HepG2 (cell line): ENCODE measurements at regions not wholly inside any gene's neighbourhood (a gene's known extent, or its start where the extent isn't known, plus 50 kb on each side); places are given as distances from the start of the nearest gene placed in this dataset.
A peak's percentile ranks its signal among the peaks of the same experiment; 100 is the strongest.

ENCODE experiments used
- CHD2 ChIP-seq: IDR thresholded peaks from 2 replicates; pipeline ENCODE4 v1.6.1; 2011; ENCODE audit warnings: low read depth, low read length, improper control_type of control experiment
- CHD4 ChIP-seq: fragments of 200-600 bp; sonication (generic); IDR thresholded peaks from 2 replicates; pipeline ENCODE4 v1.7.0; 2017; ENCODE audit warnings: mild to moderate bottlenecking, low read length, borderline replicate concordance
- FOXJ3 ChIP-seq: sonication (generic); formaldehyde crosslinking; IDR thresholded peaks from 2 replicates; pipeline ENCODE4 v1.4.0; 2020; ENCODE audit warnings: missing genetic modification reagents, mild to moderate bottlenecking, borderline replicate concordance
- GATAD2A ChIP-seq: IDR thresholded peaks from 2 replicates; pipeline ENCODE4 v1.6.1; 2016
- HNRNPUL1 ChIP-seq: fragments of 200-400 bp; formaldehyde crosslinking; IDR thresholded peaks from 2 replicates; pipeline ENCODE4 v1.6.1; 2017; ENCODE audit warnings: low read depth, mild to moderate bottlenecking, low read length, moderate library complexity
- JUNB ChIP-seq: sonication (generic); formaldehyde crosslinking; IDR thresholded peaks from 2 replicates; pipeline ENCODE4 v1.8.0; 2022; ENCODE audit warnings: missing genetic modification reagents, mild to moderate bottlenecking, borderline replicate concordance
- KDM6A ChIP-seq: IDR thresholded peaks from 2 replicates; pipeline ENCODE4 v1.6.1; 2016; ENCODE audit warnings: low read depth
- KLF15 ChIP-seq: sonication (generic); formaldehyde crosslinking; IDR thresholded peaks from 2 replicates; pipeline ENCODE4 v1.8.1; 2023; ENCODE audit warnings: borderline replicate concordance, mild to moderate bottlenecking, inconsistent platforms, missing genetic modification reagents, mixed read lengths
- MED8 ChIP-seq: sonication (generic); formaldehyde crosslinking; IDR thresholded peaks from 2 replicates; pipeline ENCODE4 v1.8.1; 2023; ENCODE audit warnings: mild to moderate bottlenecking, missing genetic modification reagents; ENCODE audit not compliant: insufficient replicate concordance
- MIXL1 ChIP-seq: IDR thresholded peaks from 2 replicates; pipeline ENCODE4 v1.6.1; 2016
- RARA ChIP-seq: IDR thresholded peaks from 2 replicates; pipeline ENCODE4 v1.6.1; 2016; ENCODE audit warnings: missing genetic modification reagents, missing compliant biosample characterization
- RBM22 ChIP-seq: fragments of 200-400 bp; formaldehyde crosslinking; optimal IDR thresholded peaks from 2 replicates; pipeline ENCODE3; 2017; ENCODE audit warnings: mild to moderate bottlenecking, low read length, moderate library complexity
- RFXAP ChIP-seq: sonication (generic); formaldehyde crosslinking; IDR thresholded peaks from 2 replicates; pipeline ENCODE4 v1.4.0; 2020; ENCODE audit warnings: missing genetic modification reagents, borderline replicate concordance
- SALL1 ChIP-seq: sonication (generic); formaldehyde crosslinking; IDR thresholded peaks from 2 replicates; pipeline ENCODE4 v1.8.0; 2022; ENCODE audit warnings: mild to moderate bottlenecking, missing genetic modification reagents
- SNRNP70 ChIP-seq: fragments of 200-400 bp; formaldehyde crosslinking; IDR thresholded peaks from 2 replicates; pipeline ENCODE4 v1.6.1; 2017; ENCODE audit warnings: mild to moderate bottlenecking, low read depth, low read length, moderate library complexity
- SOX6 ChIP-seq, 2 experiments: fragments of 450-650 bp in 1 of 2; sonication (generic) in 1 of 2; formaldehyde crosslinking in 1 of 2; IDR thresholded peaks; 2 replicates each; pipeline versions ENCODE4 v1.4.0 to v1.6.1; 2017 to 2020; ENCODE audit warnings: antibody characterized with exemption in 1 of 2, mild to moderate bottlenecking in 1 of 2, missing genetic modification reagents in 1 of 2
- TOPORS ChIP-seq: sonication (generic); formaldehyde crosslinking; IDR thresholded peaks from 2 replicates; pipeline ENCODE4 v1.8.0; 2023; ENCODE audit warnings: mild to moderate bottlenecking, missing genetic modification reagents
- ZFX ChIP-seq: sonication (generic); formaldehyde crosslinking; IDR thresholded peaks from 2 replicates; pipeline ENCODE4 v1.4.0; 2020; ENCODE audit warnings: mild to moderate bottlenecking, low read depth, missing genetic modification reagents, moderate library complexity
- ZNF292 ChIP-seq: sonication (generic); formaldehyde crosslinking; IDR thresholded peaks from 2 replicates; pipeline ENCODE4 v1.8.1; 2022; ENCODE audit warnings: mild to moderate bottlenecking, low read depth, missing genetic modification reagents, borderline replicate concordance
- ZNF530 ChIP-seq: sonication (generic); formaldehyde crosslinking; IDR thresholded peaks from 2 replicates; pipeline ENCODE4 v1.5.0; 2020; ENCODE audit warnings: low read depth, mild to moderate bottlenecking, missing genetic modification reagents
- ZNF552 ChIP-seq: sonication (generic); formaldehyde crosslinking; IDR thresholded peaks from 2 replicates; pipeline ENCODE4 v1.9.0; 2022; ENCODE audit warnings: missing genetic modification reagents, mild to moderate bottlenecking, borderline replicate concordance
- ZNF607 ChIP-seq: sonication (generic); formaldehyde crosslinking; IDR thresholded peaks from 2 replicates; pipeline ENCODE4 v1.5.1; 2020; ENCODE audit warnings: missing genetic modification reagents, mild to moderate bottlenecking, borderline replicate concordance
- TF ChIP-seq, protein P1 (sequence below): sonication (generic); formaldehyde crosslinking; IDR thresholded peaks from 2 replicates; pipeline ENCODE4 v1.4.0; 2020; ENCODE audit warnings: mild to moderate bottlenecking, missing genetic modification reagents
- TF ChIP-seq, protein P2 (sequence below): sonication (generic); formaldehyde crosslinking; IDR thresholded peaks from 2 replicates; pipeline ENCODE4 v1.4.0; 2020; ENCODE audit warnings: mild to moderate bottlenecking, missing genetic modification reagents
- TF ChIP-seq, protein P3 (sequence below): sonication (generic); formaldehyde crosslinking; IDR thresholded peaks from 2 replicates; pipeline ENCODE4 v1.9.0; 2022; ENCODE audit warnings: low read depth, missing genetic modification reagents
- TF ChIP-seq, protein P4 (sequence below): sonication (generic); formaldehyde crosslinking; IDR thresholded peaks from 2 replicates; pipeline ENCODE4 v1.8.0; 2022; ENCODE audit warnings: mild to moderate bottlenecking, missing genetic modification reagents, moderate library complexity
- TF ChIP-seq, protein P5 (sequence below): sonication (generic); formaldehyde crosslinking; IDR thresholded peaks from 2 replicates; pipeline ENCODE4 v1.4.0; 2020; ENCODE audit warnings: mild to moderate bottlenecking, missing genetic modification reagents

GRCh38 chr15:35209838-35210237 is 124.7 kb upstream of the NANOGP8 start (continued):
- no peak for TF ChIP-seq ZNF530 (CRISPR knock-in tag)
- no peak for TF ChIP-seq TOPORS (CRISPR knock-in tag)
- TF ChIP-seq, protein P1, sequence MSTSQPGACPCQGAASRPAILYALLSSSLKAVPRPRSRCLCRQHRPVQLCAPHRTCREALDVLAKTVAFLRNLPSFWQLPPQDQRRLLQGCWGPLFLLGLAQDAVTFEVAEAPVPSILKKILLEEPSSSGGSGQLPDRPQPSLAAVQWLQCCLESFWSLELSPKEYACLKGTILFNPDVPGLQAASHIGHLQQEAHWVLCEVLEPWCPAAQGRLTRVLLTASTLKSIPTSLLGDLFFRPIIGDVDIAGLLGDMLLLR (CRISPR knock-in tag), result no peak
- no peak for TF ChIP-seq FOXJ3 (CRISPR knock-in tag)
- TF ChIP-seq KLF15 (CRISPR knock-in tag), result no peak
- 0 out of 2 replicates have a peak, but pooled peaks have one; percentile 41 for TF ChIP-seq RARA (CRISPR knock-in tag)
- TF ChIP-seq KDM6A, result 0 out of 2 replicates have a peak, but pooled peaks have one; percentile 20
- TF ChIP-seq, protein P2, sequence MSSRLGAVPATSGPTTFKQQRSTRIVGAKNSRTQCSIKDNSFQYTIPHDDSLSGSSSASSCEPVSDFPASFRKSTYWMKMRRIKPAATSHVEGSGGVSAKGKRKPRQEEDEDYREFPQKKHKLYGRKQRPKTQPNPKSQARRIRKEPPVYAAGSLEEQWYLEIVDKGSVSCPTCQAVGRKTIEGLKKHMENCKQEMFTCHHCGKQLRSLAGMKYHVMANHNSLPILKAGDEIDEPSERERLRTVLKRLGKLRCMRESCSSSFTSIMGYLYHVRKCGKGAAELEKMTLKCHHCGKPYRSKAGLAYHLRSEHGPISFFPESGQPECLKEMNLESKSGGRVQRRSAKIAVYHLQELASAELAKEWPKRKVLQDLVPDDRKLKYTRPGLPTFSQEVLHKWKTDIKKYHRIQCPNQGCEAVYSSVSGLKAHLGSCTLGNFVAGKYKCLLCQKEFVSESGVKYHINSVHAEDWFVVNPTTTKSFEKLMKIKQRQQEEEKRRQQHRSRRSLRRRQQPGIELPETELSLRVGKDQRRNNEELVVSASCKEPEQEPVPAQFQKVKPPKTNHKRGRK (CRISPR knock-in tag), result no peak
- TF ChIP-seq MED8 (CRISPR knock-in tag), result no peak
- TF ChIP-seq ZNF552, result no peak
- TF ChIP-seq RFXAP (CRISPR knock-in tag), result no peak
- TF ChIP-seq, protein P3, sequence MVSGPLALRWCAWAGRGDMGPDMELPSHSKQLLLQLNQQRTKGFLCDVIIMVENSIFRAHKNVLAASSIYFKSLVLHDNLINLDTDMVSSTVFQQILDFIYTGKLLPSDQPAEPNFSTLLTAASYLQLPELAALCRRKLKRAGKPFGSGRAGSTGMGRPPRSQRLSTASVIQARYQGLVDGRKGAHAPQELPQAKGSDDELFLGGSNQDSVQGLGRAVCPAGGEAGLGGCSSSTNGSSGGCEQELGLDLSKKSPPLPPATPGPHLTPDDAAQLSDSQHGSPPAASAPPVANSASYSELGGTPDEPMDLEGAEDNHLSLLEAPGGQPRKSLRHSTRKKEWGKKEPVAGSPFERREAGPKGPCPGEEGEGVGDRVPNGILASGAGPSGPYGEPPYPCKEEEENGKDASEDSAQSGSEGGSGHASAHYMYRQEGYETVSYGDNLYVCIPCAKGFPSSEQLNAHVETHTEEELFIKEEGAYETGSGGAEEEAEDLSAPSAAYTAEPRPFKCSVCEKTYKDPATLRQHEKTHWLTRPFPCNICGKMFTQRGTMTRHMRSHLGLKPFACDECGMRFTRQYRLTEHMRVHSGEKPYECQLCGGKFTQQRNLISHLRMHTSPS (CRISPR knock-in tag), result no peak
- no peak for TF ChIP-seq JUNB
- no peak for TF ChIP-seq SOX6 (IDR thresholded peaks at IDR 0.05)
- TF ChIP-seq SOX6 (CRISPR knock-in tag; IDR thresholded peaks at IDR 0.05), result peak; percentile 22; the same call in 1 of the 2 replicates
- no peak for TF ChIP-seq ZFX
- TF ChIP-seq ZNF607 (CRISPR knock-in tag), result no peak
- TF ChIP-seq CHD4, result no peak
- no peak for TF ChIP-seq SNRNP70
- peak; percentile 50; the same call in 1 of the 2 replicates for TF ChIP-seq HNRNPUL1
- TF ChIP-seq RBM22, result no peak
- no peak for TF ChIP-seq MIXL1
- TF ChIP-seq, protein P4, sequence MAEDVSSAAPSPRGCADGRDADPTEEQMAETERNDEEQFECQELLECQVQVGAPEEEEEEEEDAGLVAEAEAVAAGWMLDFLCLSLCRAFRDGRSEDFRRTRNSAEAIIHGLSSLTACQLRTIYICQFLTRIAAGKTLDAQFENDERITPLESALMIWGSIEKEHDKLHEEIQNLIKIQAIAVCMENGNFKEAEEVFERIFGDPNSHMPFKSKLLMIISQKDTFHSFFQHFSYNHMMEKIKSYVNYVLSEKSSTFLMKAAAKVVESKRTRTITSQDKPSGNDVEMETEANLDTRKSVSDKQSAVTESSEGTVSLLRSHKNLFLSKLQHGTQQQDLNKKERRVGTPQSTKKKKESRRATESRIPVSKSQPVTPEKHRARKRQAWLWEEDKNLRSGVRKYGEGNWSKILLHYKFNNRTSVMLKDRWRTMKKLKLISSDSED (CRISPR knock-in tag), result no peak
- no peak for TF ChIP-seq ZNF292 (CRISPR knock-in tag)
- TF ChIP-seq, protein P5, sequence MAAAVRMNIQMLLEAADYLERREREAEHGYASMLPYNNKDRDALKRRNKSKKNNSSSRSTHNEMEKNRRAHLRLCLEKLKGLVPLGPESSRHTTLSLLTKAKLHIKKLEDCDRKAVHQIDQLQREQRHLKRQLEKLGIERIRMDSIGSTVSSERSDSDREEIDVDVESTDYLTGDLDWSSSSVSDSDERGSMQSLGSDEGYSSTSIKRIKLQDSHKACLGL, result no peak
- TF ChIP-seq SALL1 (CRISPR knock-in tag), result peak; percentile 28; the same call in 1 of the 2 replicates
- no peak for TF ChIP-seq CHD2
- TF ChIP-seq GATAD2A, result peak; percentile 43; the same call in 1 of the 2 replicates
